Neuronal stem cell (in vitro differentiated cells): ENCODE measurements at regions not wholly inside any gene's neighbourhood (a gene's known extent, or its start where the extent isn't known, plus 50 kb on each side); places are given as distances from the start of the nearest gene placed in this dataset.
A peak's percentile ranks its signal among the peaks of the same experiment; 100 is the strongest.

ENCODE experiments used
- DNase-seq: peaks from one replicate; pipeline ENCODE4 v3.0.0-alpha.2; 2013; ENCODE audit warnings: low spot score
- H2AFZ ChIP-seq: one replicate; pipeline ENCODE4 v1.6.1; 2013; ENCODE audit warnings: mild to moderate bottlenecking, low read length, inconsistent platforms
- H2AK5ac ChIP-seq: 2 replicates; pipeline ENCODE4 v1.6.1; 2013; ENCODE audit warnings: low read depth, mild to moderate bottlenecking, inconsistent platforms, low read length, moderate library complexity, mixed read lengths
- H2BK120ac ChIP-seq: 2 replicates; pipeline ENCODE4 v1.6.1; 2013; ENCODE audit warnings: low read depth, mild to moderate bottlenecking, inconsistent platforms, low read length, moderate library complexity, mixed read lengths
- H2BK12ac ChIP-seq: one replicate; pipeline ENCODE4 v1.6.1; 2013; ENCODE audit warnings: low read length, inconsistent platforms
- H2BK15ac ChIP-seq: 2 replicates; pipeline ENCODE4 v1.6.1; 2013; ENCODE audit warnings: mild to moderate bottlenecking, low read length, inconsistent platforms, mixed read lengths
- H2BK5ac ChIP-seq: one replicate; pipeline ENCODE4 v1.6.1; 2013; ENCODE audit warnings: inconsistent platforms, mild to moderate bottlenecking, low read length, moderate library complexity
- H3K14ac ChIP-seq: one replicate; pipeline ENCODE4 v1.6.1; 2013; ENCODE audit warnings: low read length, inconsistent platforms
- H3K18ac ChIP-seq: 2 replicates; pipeline ENCODE4 v1.6.1; 2013; ENCODE audit warnings: low read length, inconsistent platforms
- H3K23ac ChIP-seq: 2 replicates; pipeline ENCODE4 v1.6.1; 2013; ENCODE audit warnings: low read depth, mild to moderate bottlenecking, mixed read lengths, low read length, inconsistent platforms; ENCODE audit not compliant: poor library complexity
- H3K27ac ChIP-seq: replicated peaks from 3 replicates; pipeline ENCODE4 v1.5.1; 2013; ENCODE audit warnings: low read length, inconsistent platforms
- H3K27me3 ChIP-seq, 3 experiments: 2 replicates each; pipeline ENCODE4 v1.6.1; 2013; ENCODE audit warnings: low read length in 3 of 3, mild to moderate bottlenecking in 2 of 3, inconsistent platforms in 1 of 3, low read depth in 1 of 3, mixed read lengths in 1 of 3, moderate library complexity in 1 of 3; ENCODE audit not compliant: control insufficient read depth in 3 of 3, insufficient read depth in 3 of 3
- H3K36me3 ChIP-seq, 2 donors: replicated peaks in 1 of 2; 2 replicates each; pipeline ENCODE4 v1.6.1; 2013; ENCODE audit warnings: low read length in 2 of 2; ENCODE audit not compliant: control insufficient read depth in 2 of 2, insufficient read depth in 2 of 2
- H3K4ac ChIP-seq: 2 replicates; pipeline ENCODE4 v1.6.1; 2013; ENCODE audit warnings: inconsistent platforms, mild to moderate bottlenecking, low read length, moderate library complexity
- H3K4me1 ChIP-seq, 2 donors: 1 replicate in 1 of 2; 2 replicates in 1 of 2; pipeline ENCODE4 v1.6.1; 2013; ENCODE audit warnings: low read length in 2 of 2, low read depth in 1 of 2; ENCODE audit not compliant: control insufficient read depth in 2 of 2, insufficient read depth in 1 of 2
- H3K4me2 ChIP-seq: one replicate; pipeline ENCODE4 v1.6.1; 2013; ENCODE audit warnings: mild to moderate bottlenecking, low read length, inconsistent platforms; ENCODE audit not compliant: insufficient read depth, poor library complexity, severe bottlenecking
- H3K4me3 ChIP-seq, 2 donors: 2 replicates each; pipeline ENCODE4 v1.5.1; 2013; ENCODE audit warnings: low read length in 2 of 2, mild to moderate bottlenecking in 2 of 2, inconsistent platforms in 1 of 2, moderate library complexity in 1 of 2
- H3K79me1 ChIP-seq: one replicate; pipeline ENCODE4 v1.6.1; 2013; ENCODE audit warnings: low read depth, mild to moderate bottlenecking, inconsistent platforms, low read length, moderate library complexity
- H3K9ac ChIP-seq: one replicate; pipeline ENCODE4 v1.6.1; 2013; ENCODE audit warnings: mild to moderate bottlenecking, low read depth, low read length, inconsistent platforms; ENCODE audit not compliant: poor library complexity
- H3K9me3 ChIP-seq, 2 donors: replicated peaks in 1 of 2; 2 replicates each; pipeline versions ENCODE3 to v1.6.1; 2013; ENCODE audit warnings: low read length in 2 of 2, mild to moderate bottlenecking in 2 of 2, inconsistent platforms in 1 of 2, low read depth in 1 of 2, mixed read lengths in 1 of 2, moderate library complexity in 1 of 2; ENCODE audit not compliant: control insufficient read depth in 2 of 2, insufficient read depth in 1 of 2
- H4K8ac ChIP-seq: one replicate; pipeline ENCODE4 v1.6.1; 2013; ENCODE audit warnings: low read depth, mild to moderate bottlenecking, inconsistent platforms, low read length, moderate library complexity
- H4K91ac ChIP-seq: one replicate; pipeline ENCODE4 v1.6.1; 2013; ENCODE audit warnings: low read length, low read depth, mild to moderate bottlenecking, inconsistent platforms; ENCODE audit not compliant: poor library complexity
- WGBS, 2 donors: extraction: QIAGEN DNeasy Blood & Tissue Kit; methylation state at CpG; one replicate each; pipeline ENCODE4 v1.1.7; 2013; ENCODE audit warnings: missing lambda C conversion rate in 2 of 2, mixed read lengths in 1 of 2; ENCODE audit not compliant: insufficient read length in 2 of 2, insufficient replicate concordance in 1 of 2; ENCODE audit errors: extremely low coverage in 2 of 2; 5-methylcytosine and 5-hydroxymethylcytosine counted together

DNA sequence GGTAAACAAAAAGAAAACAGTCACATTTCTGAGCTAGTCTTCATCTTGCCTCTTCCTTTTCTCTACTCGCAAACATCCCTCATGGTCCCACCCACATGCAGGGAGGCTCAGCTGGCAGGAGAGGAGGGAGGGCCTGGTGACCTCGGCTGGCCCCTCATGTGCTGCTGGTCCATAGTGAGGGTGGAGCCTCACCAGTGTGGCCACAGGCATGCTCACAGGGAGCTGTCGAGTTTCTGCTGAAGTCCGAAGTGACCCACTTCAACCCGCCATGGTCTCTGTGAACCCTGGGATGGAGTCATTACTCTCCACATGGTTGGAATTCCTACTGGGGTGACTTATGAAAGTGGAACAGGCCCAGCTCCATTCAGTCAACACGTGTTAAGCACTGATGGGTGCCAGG, 253.4 kb downstream of the RHOU start:
- Histone ChIP-seq H3K27me3 (peaks cover 0 to 4% (median 0%) of the 10 kb centered on the region in 3 experiments), H3K9me3 (no peaks in the 10 kb centered on the region), H3K18ac (peak overlapping the region; percentile 58), H4K91ac (no peak overlapping the region), H4K8ac (no peak overlapping the region), H3K4me1 (peaks cover 0 to 17% of the 10 kb centered on the region in 2 donors), H3K36me3 (no peaks in the 10 kb centered on the region), H2BK12ac (no peak overlapping the region), H2AK5ac (no peak overlapping the region), H3K79me1 (no peaks in the 10 kb centered on the region), H3K4me3 (no peak overlapping the region), H3K23ac (no peak overlapping the region), H2BK15ac (no peak overlapping the region), H2BK5ac (no peak overlapping the region), H3K9ac (no peak overlapping the region), H2BK120ac (no peak overlapping the region), H3K27ac (no peak overlapping the region), H2AFZ (no peak overlapping the region), H3K14ac (no peak overlapping the region), H3K4ac (no peak overlapping the region), H3K4me2 (no peak overlapping the region)
- WGBS, 2 donors: no CpG with 5 or more reads among the region's 6 CpGs
- no peak for DNase-seq

DNA sequence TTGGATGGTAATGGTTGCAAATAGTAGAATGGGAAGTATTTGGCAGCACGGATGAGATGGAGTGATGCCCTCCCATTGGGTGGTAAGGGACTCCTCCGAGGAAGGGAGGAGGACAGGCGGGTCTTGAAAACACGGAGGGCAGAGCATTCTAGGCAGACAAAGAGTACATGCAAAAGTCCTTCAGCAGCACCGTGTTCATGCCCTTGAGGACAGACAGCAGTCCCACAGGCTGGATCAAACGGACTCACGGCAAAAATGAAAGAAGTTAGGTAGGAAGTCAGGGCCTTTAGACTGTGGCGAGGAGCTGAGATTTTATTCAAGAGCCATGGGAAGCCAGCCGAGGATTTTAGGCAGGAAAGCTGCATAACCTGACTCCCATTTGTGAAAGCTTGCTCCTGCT, 253.9 kb downstream of the RHOU start:
- H3K23ac ChIP-seq: no peak overlapping the region
- no peak for DNase-seq

DNA sequence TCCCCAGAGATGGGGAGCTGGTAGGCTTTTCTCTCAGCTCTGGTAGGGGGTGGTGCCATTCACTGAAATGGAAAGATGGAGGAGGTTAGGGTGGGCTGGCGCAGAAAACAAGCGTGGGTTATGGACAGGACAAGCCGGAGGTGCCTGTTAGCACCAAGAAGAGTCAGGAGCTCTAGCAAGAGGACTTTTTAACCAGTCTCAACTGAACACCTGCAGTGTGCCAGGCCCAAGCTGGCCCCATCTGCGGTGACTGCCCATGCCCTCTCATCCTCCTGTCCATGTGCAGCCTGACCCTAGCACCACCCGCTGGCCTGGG, 254.4 kb downstream of the RHOU start:
- Histone ChIP-seq H3K36me3 (no peaks in the 10 kb centered on the region), H3K9me3 (no peaks in the 10 kb centered on the region), H2BK5ac (no peak overlapping the region), H3K27ac (no peak overlapping the region), H3K4me2 (no peak overlapping the region), H2AFZ (no peak overlapping the region), H2BK120ac (no peak overlapping the region), H2BK12ac (peak overlapping the region; percentile 24), H3K4me3 (no peak overlapping the region), H3K23ac (peak overlapping the region; percentile 83), H3K27me3 (peaks cover 0 to 4% (median 0%) of the 10 kb centered on the region in 3 experiments), H2AK5ac (peak overlapping the region; percentile 85), H2BK15ac (peak overlapping the region; percentile 86), H3K14ac (no peak overlapping the region), H3K79me1 (no peaks in the 10 kb centered on the region), H3K9ac (no peak overlapping the region), H4K8ac (no peak overlapping the region), H3K4ac (no peak overlapping the region), H3K18ac (peak overlapping the region; percentile 84), H3K4me1 (peaks cover 0 to 17% of the 10 kb centered on the region in 2 donors), H4K91ac (no peak overlapping the region)
- no peak for DNase-seq
- WGBS, 2 donors: no CpG with 5 or more reads among the region's 5 CpGs

More for the DNA sequence above, 253.9 kb downstream of the RHOU start:
- WGBS, 2 donors: no CpG with 5 or more reads among the region's 9 CpGs
- H3K18ac ChIP-seq: peak overlapping the region; percentile 49
- no peak overlapping the region for H3K14ac ChIP-seq
- no peak overlapping the region for H2BK120ac ChIP-seq
- H3K4me2 ChIP-seq: no peak overlapping the region
- H3K4me1 ChIP-seq: peaks cover 0 to 17% of the 10 kb centered on the region in 2 donors
- H3K9me3 ChIP-seq: no peaks in the 10 kb centered on the region
- no peak overlapping the region for H2AFZ ChIP-seq
- no peak overlapping the region for H3K9ac ChIP-seq
- H4K91ac ChIP-seq: no peak overlapping the region
- no peak overlapping the region for H2AK5ac ChIP-seq
- peaks cover 0 to 4% (median 0%) of the 10 kb centered on the region in 3 experiments for H3K27me3 ChIP-seq
- H2BK12ac ChIP-seq: no peak overlapping the region
- no peaks in the 10 kb centered on the region for H3K79me1 ChIP-seq
- H4K8ac ChIP-seq: no peak overlapping the region
- H3K36me3 ChIP-seq: no peaks in the 10 kb centered on the region
- H3K4me3 ChIP-seq: no peak overlapping the region
- H3K27ac ChIP-seq: no peak overlapping the region
- no peak overlapping the region for H3K4ac ChIP-seq
- no peak overlapping the region for H2BK15ac ChIP-seq
- H2BK5ac ChIP-seq: no peak overlapping the region

DNA sequence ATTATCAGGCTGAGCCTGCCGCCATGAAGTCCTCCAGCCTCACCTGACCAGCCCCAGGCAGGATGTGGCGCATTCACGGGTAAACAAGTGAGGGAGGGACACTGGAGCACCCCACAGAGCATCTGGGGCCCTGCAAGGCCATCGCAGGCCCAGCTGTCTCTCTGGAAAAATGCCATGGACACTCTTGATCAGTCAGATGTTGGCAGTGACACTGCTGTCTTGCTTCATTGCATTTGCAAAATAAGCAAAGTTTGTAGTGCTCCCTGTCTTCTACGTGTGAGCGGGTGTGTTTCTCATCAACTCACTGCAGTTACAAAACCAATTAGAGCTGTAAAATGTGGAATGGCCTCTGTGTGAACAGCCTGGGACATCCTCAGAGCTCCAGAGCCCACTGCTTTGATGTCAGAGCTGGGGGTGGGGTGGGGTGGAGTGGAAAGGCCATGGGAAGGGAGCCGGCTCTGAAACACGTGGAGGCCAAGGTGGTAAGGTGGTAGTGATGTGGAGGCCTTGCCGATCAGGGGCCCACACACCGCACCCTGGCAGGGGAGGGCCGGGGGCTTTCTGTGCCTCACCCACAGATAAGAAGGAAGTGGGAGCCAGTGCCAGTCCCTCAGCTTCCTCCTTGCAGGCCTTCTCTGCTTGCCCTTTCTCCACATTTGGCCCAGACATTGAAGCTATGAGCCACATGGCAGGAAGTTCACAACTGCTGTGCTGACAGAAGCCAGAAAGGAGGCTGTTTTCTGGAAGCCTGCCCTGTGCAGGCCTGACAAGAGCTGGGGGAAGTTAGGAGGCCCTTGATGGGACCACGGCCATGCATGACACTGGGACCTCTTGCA, 254.9 kb downstream of the RHOU start:
- peak overlapping the region; percentile 85 for H2AK5ac ChIP-seq
- H4K8ac ChIP-seq: no peak overlapping the region
- H3K4me2 ChIP-seq: no peak overlapping the region
- peak overlapping the region; percentile 24 for H2BK12ac ChIP-seq
- no peak overlapping the region for H3K4ac ChIP-seq
- no peak overlapping the region for H3K27ac ChIP-seq
- no peak for DNase-seq
- no peak overlapping the region for H3K14ac ChIP-seq
- no CpG with 5 or more reads among the region's 12 CpGs for WGBS, 2 donors
- no peak overlapping the region for H2AFZ ChIP-seq
- no peaks in the 10 kb centered on the region for H3K36me3 ChIP-seq
- H3K9ac ChIP-seq: no peak overlapping the region
- no peaks in the 10 kb centered on the region for H3K9me3 ChIP-seq
- H3K27me3 ChIP-seq: peaks cover 0 to 8% (median 0%) of the 10 kb centered on the region in 3 experiments
- H2BK5ac ChIP-seq: no peak overlapping the region
- H3K18ac ChIP-seq: peak overlapping the region; percentile 84
- H2BK15ac ChIP-seq: peak overlapping the region; percentile 86
- H3K23ac ChIP-seq: peak overlapping the region; percentile 83
- no peak overlapping the region for H3K4me3 ChIP-seq
- peaks cover 0 to 17% of the 10 kb centered on the region in 2 donors for H3K4me1 ChIP-seq
- H2BK120ac ChIP-seq: no peak overlapping the region
- H3K79me1 ChIP-seq: no peaks in the 10 kb centered on the region
- peak overlapping the region; percentile 58 for H4K91ac ChIP-seq
